ENCODE measurements at regions not wholly inside any gene's neighbourhood (a gene's known extent, or its start where the extent isn't known, plus 50 kb on each side); places are given as distances from the start of the nearest gene placed in this dataset.
"Not testable (repeated sequence)": the region's sequence is repeated elsewhere in the genome, so short reads cannot be mapped to it uniquely, and the experiment has no call there.

GRCh38 chr12:94916663-94917062 is 86.8 kb downstream of the NDUFA12 start:
- no peak for DNase-seq (ENCODE audit: low read depth in 2 of 2)

GRCh38 chr12:94909663-94910062 is 93.8 kb downstream of the NDUFA12 start:
- no peak for DNase-seq (ENCODE audit: low read depth in 2 of 2)

- not testable (repeated sequence) for DNase-seq (ENCODE audit: low read depth in 2 of 2)
Observed at GRCh38 chr12:94905749-94906148, 97.7 kb downstream of the NDUFA12 start.

DNA sequence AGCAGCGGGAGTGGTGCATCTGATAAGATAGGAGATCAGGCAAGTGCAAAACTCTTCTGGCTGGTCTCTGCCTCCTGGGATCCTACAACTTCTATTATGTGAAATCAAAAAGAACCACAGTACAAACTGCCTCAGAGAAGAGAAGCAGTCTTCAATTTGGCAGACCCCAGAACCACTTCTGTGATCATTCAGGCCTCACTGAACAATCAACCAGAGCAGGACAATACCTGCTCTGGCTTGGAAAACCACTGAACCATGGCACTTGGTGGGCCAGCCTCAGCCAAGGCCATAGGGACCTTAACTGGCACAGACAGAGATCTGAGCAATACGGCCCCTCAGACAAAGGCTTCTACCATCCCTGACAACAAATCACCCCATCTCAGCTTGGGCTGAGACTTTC is 103.0 kb downstream of the NDUFA12 start:
- no peak for DNase-seq (ENCODE audit: low read depth in 2 of 2)

- no peak for DNase-seq (ENCODE audit: low read depth in 2 of 2)
Observed at GRCh38 chr12:94898388-94898787, 105.1 kb downstream of the NDUFA12 start.

- DNase-seq (ENCODE audit: low read depth in 2 of 2) = no peak
Observed at GRCh38 chr12:94892544-94893267, 110.8 kb downstream of the NDUFA12 start.

- DNase-seq (ENCODE audit: low read depth in 2 of 2) = no peak
Observed at GRCh38 chr12:94889445-94890210, 113.9 kb downstream of the NDUFA12 start.

DNA sequence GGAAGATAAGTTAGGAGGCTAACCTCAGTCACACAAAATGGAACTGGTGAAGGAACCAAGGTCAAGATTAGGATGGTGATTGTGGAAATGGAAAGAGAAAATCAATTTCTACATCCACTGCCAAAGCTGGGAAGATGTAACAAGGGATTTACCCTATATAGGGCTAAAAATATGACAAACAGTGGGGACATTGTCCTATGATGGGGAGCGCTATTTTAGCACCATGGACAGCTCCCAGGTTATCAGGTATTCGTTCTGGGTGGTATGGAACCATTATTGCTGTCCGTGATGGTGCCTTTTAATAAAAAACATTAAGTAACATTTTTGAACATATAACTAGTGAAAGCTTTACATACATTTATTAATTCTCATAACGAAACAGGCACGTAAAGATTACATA is 124.0 kb downstream of the NDUFA12 start:
- no peak for DNase-seq (ENCODE audit: low read depth in 2 of 2)

DNA sequence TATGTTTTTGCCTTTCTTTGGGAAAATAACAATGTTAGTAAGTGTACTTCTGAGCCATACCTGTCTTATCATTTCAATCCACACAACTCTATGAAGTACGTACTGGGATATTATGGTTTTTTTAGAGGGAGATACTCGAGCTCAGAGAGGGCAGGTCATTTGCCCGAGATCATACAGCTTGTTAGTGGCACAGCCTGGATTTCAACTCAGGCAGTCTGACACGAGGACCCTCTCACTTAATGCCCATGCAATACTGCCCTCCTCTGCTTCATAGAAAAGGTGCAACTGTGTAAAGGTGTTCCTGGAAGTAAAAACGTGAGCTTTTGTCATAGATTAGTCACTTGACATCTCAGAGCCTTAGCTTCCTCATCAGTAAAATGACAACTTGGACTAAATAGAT is 128.0 kb downstream of the NDUFA12 start:
- no peak for DNase-seq (ENCODE audit: low read depth in 2 of 2)

- no peak for DNase-seq (ENCODE audit: low read depth in 2 of 2)
Observed at GRCh38 chr12:94874518-94875302, 128.8 kb downstream of the NDUFA12 start.

GRCh38 chr12:94873734-94874517 is 129.6 kb downstream of the NDUFA12 start:
- no peak for DNase-seq (ENCODE audit: low read depth in 2 of 2)

DNA sequence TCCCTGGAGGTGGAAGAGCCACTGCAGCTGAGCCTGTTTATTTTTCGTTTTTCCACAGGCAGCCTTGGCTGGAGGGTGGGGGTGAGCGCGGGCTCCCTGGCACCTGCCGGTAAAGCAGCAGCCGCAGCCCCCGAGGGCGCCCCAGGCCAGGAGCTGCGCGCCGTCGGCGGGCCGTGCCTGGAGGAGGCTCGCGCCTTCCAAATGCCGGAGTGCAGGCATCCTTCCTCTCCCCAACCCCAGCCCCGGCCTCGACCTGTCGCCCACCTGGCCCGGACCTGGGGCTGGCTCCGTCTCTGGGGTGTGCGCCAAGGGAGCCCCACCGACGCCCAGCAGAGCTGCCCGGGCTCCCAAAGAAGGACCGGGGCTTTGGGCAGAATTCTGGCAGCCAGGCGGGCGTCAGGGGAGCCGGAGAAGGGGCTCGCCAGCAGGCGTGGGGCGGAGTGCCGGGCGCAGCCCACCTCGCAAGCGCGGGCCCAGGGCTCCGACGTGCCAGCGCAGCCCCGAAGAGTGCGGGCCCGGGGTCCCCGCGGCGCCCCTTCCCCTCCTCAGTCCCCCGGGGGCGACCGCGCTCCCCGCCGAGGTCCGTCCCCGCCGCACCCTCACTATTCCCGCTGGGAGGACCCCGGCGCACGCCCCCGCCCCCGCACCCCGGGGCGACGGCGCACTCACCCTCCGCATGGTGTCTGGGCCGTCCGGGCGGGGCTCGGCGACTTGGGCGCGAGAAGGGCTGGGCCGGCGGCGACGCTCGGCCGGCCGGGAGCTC is 130.3 kb downstream of the NDUFA12 start:
- DNase-seq (ENCODE audit: low read depth in 2 of 2) = no peak

- no peak for DNase-seq (ENCODE audit: low read depth in 2 of 2)
Observed at GRCh38 chr12:94872671-94872970, 130.9 kb downstream of the NDUFA12 start.

DNA sequence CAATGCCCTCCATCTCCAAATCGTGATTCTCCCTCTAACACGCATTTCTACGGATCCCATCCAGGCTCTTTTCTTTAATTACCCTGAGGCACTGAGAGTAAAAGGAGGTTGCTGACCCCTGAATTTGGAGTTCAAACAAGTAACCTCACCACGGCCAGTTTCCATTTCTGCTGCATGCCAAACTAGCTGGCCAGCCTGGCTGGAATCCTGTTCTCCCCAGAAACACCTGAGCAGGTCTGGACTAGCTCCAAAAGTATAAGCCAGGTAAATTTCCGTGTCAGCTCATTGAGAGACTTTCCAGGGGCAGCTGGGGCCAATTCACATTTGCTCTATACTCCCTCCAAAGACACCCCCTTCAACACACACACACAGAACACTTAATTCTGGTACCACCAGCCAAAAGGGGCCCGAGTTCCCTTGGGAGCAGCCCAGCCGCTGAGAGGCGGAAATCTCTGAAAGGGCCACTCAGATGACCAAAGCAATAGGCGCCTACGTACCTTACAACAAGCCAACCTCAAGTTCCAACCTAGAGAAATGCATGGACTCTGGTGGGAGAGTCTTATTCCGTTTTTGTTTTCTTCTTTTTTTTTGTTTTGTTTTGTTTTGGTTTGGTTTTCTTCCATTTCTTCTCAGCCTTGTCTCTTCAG is 131.4 kb downstream of the NDUFA12 start:
- no peak for DNase-seq (ENCODE audit: low read depth in 2 of 2)

- DNase-seq (ENCODE audit: low read depth in 2 of 2) = no peak
Observed at GRCh38 chr12:94870511-94870910, 133.0 kb downstream of the NDUFA12 start.

DNA sequence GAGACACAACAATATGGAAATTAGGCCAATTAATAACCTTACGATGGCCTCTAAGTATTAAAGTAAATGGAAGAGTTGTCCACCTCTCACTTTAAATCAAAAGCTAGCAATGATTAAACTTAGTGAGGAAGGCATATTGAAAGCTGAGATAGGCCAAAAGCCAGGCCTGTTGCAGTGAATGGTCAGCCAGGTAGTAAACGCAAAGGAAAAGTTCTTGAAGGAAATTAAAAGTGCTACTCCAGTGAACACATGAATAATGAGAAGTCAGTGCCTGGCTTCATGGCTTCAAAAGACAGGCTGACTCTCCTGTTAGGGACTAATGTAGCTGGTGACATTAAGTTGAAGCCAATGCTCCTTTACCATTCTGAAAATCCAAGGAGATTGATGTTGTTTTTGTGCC is 135.3 kb downstream of the NDUFA12 start:
- DNase-seq (ENCODE audit: low read depth in 2 of 2) = no peak

DNA sequence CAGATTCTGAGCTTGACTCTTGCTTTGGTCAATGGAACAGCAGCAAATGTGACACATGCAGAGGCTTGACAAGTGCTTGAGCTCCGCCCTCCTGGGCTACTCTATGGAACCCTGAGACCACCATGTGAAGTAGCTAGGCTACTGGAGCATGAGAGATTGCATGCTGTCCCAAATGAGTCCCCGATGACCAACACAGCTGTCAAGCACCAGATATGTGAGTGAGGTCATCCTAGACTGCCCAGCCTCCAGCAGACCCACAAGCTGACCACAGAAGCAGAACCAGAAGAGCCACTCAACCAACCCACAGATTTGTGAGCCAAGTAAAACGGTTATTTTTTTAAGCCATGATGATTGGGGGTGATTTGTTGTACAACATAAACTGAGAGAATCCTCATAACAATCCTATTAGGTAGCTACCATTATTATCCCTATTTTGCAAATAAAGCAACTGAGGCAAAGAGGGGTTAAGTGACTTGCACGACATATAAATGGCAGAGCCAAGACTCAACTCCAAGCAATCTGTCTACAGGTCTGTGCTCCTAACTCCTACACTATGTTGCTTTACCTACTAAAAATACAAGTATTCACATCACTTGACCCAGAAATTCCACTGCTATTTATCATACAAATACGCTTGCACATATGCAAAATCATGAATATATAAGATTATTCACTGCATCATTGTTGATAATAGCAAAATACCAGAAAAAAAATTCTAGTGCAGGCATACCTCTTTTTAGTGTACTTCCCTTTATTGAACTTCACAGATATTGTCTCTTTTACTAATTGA is 136.2 kb downstream of the NDUFA12 start:
- DNase-seq (ENCODE audit: low read depth in 2 of 2) = no peak

GRCh38 chr12:94864987-94865386 is 138.5 kb downstream of the NDUFA12 start:
- no peak for DNase-seq (ENCODE audit: low read depth in 2 of 2)

- DNase-seq (ENCODE audit: low read depth in 2 of 2) = no peak
Observed at GRCh38 chr12:94863321-94864035, 140.0 kb downstream of the NDUFA12 start.
